ENCODE measurements at regions not wholly inside any gene's neighbourhood (a gene's known extent, or its start where the extent isn't known, plus 50 kb on each side); places are given as distances from the start of the nearest gene placed in this dataset.
"Not testable (repeated sequence)": the region's sequence is repeated elsewhere in the genome, so short reads cannot be mapped to it uniquely, and the experiment has no call there.

DNA sequence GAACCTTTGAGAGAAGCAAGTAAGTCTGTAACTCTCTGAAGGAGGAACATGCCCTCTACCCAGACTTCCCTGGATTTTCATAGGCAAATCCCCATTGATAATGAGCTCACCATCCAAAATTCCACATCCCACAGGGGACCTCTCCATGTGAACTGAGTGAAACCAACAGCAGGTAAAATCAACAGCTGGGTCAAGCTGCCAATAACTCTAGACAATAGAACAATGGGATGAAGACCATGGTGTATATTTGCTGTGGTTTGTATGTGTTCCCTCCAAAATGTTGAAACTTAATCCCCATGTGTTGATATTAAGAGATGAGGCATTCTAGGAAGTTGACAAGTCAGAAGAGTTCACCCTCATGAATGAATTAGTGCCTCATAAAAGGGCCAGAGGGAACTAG, 110.2 kb upstream of the MYO10 start:
- Mint-ChIP-seq H3K27me3 (ENCODE audit: low read depth) (no peaks in the 10 kb centered on the region), H3K4me3 (no peak overlapping the region), H3K4me1 (ENCODE audit: low read depth) (no peaks in the 10 kb centered on the region), H3K36me3 (ENCODE audit: low read depth) (no peaks in the 10 kb centered on the region), H3K9me3 (ENCODE audit: insufficient read depth) (no peaks in the 10 kb centered on the region), H3K27ac (no peak overlapping the region)
- CTCF ChIA-PET = no interaction called here
- DNase-seq (no peak), ATAC-seq (no peak)
- POLR2A ChIA-PET = interaction anchor here (0.7 kb wide), 1 partner anchor 30 kb away, joined by 5 read pairs; no protein-coding TSS in a partner anchor

DNA sequence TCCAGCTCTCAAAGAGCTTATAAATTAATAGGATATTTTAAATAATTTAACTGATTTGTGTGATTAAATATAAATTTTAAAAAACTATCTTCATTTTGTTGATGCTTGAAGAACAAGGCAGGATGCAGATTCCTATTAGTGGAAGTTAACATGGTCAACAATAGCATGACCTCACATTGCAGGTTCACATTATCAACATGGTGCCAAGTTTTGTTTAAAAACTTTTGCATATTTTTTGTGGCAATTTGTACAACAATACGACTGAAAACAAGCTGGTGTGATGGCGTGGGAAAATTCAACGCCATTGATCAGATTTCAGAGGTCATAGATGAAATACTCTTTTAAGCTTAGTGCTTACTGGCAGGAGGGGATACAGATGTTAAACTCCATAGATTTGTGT, 114.1 kb upstream of the MYO10 start:
- Mint-ChIP-seq H3K36me3 (ENCODE audit: low read depth) (no peaks in the 10 kb centered on the region), H3K4me1 (ENCODE audit: low read depth) (no peaks in the 10 kb centered on the region), H3K27ac (no peak overlapping the region), H3K9me3 (ENCODE audit: insufficient read depth) (no peaks in the 10 kb centered on the region), H3K27me3 (ENCODE audit: low read depth) (no peaks in the 10 kb centered on the region), H3K4me3 (no peak overlapping the region)
- DNase-seq (no peak), ATAC-seq (no peak)
- ChIA-PET CTCF (no interaction called here), POLR2A (no interaction called here)

DNA sequence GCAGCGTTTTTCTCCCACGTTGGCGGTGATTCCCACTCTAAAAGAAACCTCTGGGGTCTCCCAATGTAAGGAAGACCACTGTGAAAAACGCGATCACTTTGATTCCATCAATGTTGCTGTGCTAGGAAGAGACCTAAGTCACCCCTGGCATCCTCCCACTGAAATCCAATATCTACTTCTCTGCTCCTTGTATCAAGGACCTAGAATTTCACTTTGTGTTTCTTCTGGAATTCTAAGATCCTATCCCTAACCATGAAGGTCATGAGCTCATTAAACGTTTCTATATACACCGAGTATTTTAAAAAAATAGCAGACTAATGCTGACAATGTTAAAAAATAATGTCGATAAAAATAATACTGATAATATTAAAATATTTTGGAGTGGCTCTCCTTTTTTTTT, 118.8 kb upstream of the MYO10 start:
- H3K27ac Mint-ChIP-seq = no peak overlapping the region
- CTCF ChIA-PET = no interaction called here
- POLR2A ChIA-PET = no interaction called here

GRCh38 chr5:17056141-17056631, 120.1 kb upstream of the MYO10 start:
- Mint-ChIP-seq H3K4me1 (ENCODE audit: low read depth) (no peaks in the 10 kb centered on the region), H3K36me3 (ENCODE audit: low read depth) (no peaks in the 10 kb centered on the region), H3K4me3 (no peak overlapping the region), H3K27ac (no peak overlapping the region), H3K27me3 (ENCODE audit: low read depth) (no peaks in the 10 kb centered on the region), H3K9me3 (ENCODE audit: insufficient read depth) (no peaks in the 10 kb centered on the region)
- DNase-seq (no peak), ATAC-seq (no peak)
- ChIA-PET CTCF (no interaction called here), POLR2A (no interaction called here)

More for the DNA sequence above, 118.8 kb upstream of the MYO10 start:
- no peak for DNase-seq
- ATAC-seq = no peak
- H3K4me1 Mint-ChIP-seq (ENCODE audit: low read depth) = no peaks in the 10 kb centered on the region
- H3K27me3 Mint-ChIP-seq (ENCODE audit: low read depth) = no peaks in the 10 kb centered on the region
- H3K9me3 Mint-ChIP-seq (ENCODE audit: insufficient read depth) = no peaks in the 10 kb centered on the region
- no peak overlapping the region for H3K4me3 Mint-ChIP-seq
- no peaks in the 10 kb centered on the region for H3K36me3 Mint-ChIP-seq (ENCODE audit: low read depth)

GRCh38 chr5:17058438-17058837, 122.3 kb upstream of the MYO10 start:
- Mint-ChIP-seq H3K9me3 (ENCODE audit: insufficient read depth) (no peaks in the 10 kb centered on the region), H3K4me1 (ENCODE audit: low read depth) (no peaks in the 10 kb centered on the region), H3K27ac (no peak overlapping the region), H3K36me3 (ENCODE audit: low read depth) (no peaks in the 10 kb centered on the region), H3K4me3 (no peak overlapping the region), H3K27me3 (ENCODE audit: low read depth) (no peaks in the 10 kb centered on the region)
- POLR2A ChIA-PET = no interaction called here
- DNase-seq (no peak), ATAC-seq (no peak)
- CTCF ChIA-PET = no interaction called here

- ChIA-PET CTCF (no interaction called here), POLR2A (no interaction called here)
- ATAC-seq (no peak), DNase-seq (no peak)
- Mint-ChIP-seq H3K27me3 (ENCODE audit: low read depth) (no peaks in the 10 kb centered on the region), H3K4me3 (no peak overlapping the region), H3K9me3 (ENCODE audit: insufficient read depth) (no peaks in the 10 kb centered on the region), H3K4me1 (ENCODE audit: low read depth) (no peaks in the 10 kb centered on the region), H3K27ac (no peak overlapping the region), H3K36me3 (ENCODE audit: low read depth) (no peaks in the 10 kb centered on the region)
These were observed 125.9 kb upstream of the MYO10 start for GRCh38 chr5:17061973-17062470.

DNA sequence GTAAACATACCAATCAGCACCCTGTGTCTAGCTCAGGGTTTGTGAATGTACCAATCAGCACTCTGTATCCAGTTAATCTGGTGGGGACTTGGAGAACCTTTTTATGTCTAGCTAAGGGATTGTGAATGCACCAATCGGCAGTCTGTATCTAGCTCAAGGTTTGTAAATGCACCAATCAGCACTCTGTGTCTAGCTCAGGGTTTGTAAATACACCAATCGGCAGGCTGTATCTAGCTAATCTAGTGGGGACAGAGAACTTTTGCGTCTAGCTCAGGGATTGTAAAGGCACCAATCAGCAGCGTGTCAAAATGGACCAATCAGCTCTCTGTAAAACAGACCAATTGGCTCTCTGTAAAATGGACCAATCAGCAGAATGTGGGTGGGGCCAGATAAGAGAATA, 126.7 kb upstream of the MYO10 start:
- ATAC-seq; DNase-seq; CTCF ChIA-PET; H3K27me3 Mint-ChIP-seq (ENCODE audit: low read depth); H3K9me3 Mint-ChIP-seq (ENCODE audit: insufficient read depth); H3K4me1 Mint-ChIP-seq (ENCODE audit: low read depth); H3K4me3 Mint-ChIP-seq; H3K27ac Mint-ChIP-seq; POLR2A ChIA-PET; H3K36me3 Mint-ChIP-seq (ENCODE audit: low read depth): not testable (repeated sequence)

DNA sequence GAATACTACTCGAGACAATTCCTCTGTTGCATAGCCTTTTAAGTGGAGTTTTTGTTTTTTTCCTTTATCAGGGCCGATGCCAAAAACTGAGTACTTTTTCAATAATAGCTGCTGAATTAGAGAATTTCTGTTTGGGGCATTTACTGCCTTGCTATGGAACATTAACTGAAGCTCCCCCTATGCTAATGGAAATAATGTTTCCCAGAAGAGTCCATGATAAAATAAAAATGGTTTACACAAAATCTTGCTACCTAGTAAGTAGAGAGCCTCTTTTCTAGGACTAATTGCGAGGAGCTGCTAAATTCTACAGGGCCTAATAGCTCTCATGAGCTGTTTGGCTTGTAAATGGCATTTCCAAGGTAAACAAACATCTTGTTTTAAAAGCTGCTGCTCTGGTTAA, 128.2 kb upstream of the MYO10 start:
- no peak overlapping the region for H3K4me3 Mint-ChIP-seq
- ATAC-seq = no peak
- H3K27ac Mint-ChIP-seq = no peak overlapping the region
- no peak for DNase-seq
- no peaks in the 10 kb centered on the region for H3K36me3 Mint-ChIP-seq (ENCODE audit: low read depth)
- ChIA-PET CTCF (no interaction called here), POLR2A (no interaction called here)
- H3K9me3 Mint-ChIP-seq (ENCODE audit: insufficient read depth) = no peaks in the 10 kb centered on the region
- no peaks in the 10 kb centered on the region for H3K27me3 Mint-ChIP-seq (ENCODE audit: low read depth)
- H3K4me1 Mint-ChIP-seq (ENCODE audit: low read depth) = no peaks in the 10 kb centered on the region

GRCh38 chr5:17065458-17065857, 129.4 kb upstream of the MYO10 start:
- no peak overlapping the region for H3K27ac Mint-ChIP-seq
- no peaks in the 10 kb centered on the region for H3K36me3 Mint-ChIP-seq (ENCODE audit: low read depth)
- H3K4me1 Mint-ChIP-seq (ENCODE audit: low read depth) = no peaks in the 10 kb centered on the region
- no peak for DNase-seq
- H3K4me3 Mint-ChIP-seq = no peak overlapping the region
- CTCF ChIA-PET = no interaction called here
- H3K27me3 Mint-ChIP-seq (ENCODE audit: low read depth) = no peaks in the 10 kb centered on the region
- ATAC-seq = no peak
- H3K9me3 Mint-ChIP-seq (ENCODE audit: insufficient read depth) = no peaks in the 10 kb centered on the region
- POLR2A ChIA-PET = no interaction called here

- DNase-seq; ATAC-seq; POLR2A ChIA-PET; H3K36me3 Mint-ChIP-seq (ENCODE audit: low read depth); H3K27ac Mint-ChIP-seq; CTCF ChIA-PET; H3K9me3 Mint-ChIP-seq (ENCODE audit: insufficient read depth); H3K4me3 Mint-ChIP-seq; H3K4me1 Mint-ChIP-seq (ENCODE audit: low read depth); H3K27me3 Mint-ChIP-seq (ENCODE audit: low read depth): not testable (repeated sequence)
These were observed 129.9 kb upstream of the MYO10 start for GRCh38 chr5:17066026-17066425.

- Mint-ChIP-seq H3K4me1 (ENCODE audit: low read depth) (no peaks in the 10 kb centered on the region), H3K4me3 (no peak overlapping the region), H3K27ac (no peak overlapping the region), H3K36me3 (ENCODE audit: low read depth) (no peaks in the 10 kb centered on the region), H3K9me3 (ENCODE audit: insufficient read depth) (no peaks in the 10 kb centered on the region), H3K27me3 (ENCODE audit: low read depth) (no peaks in the 10 kb centered on the region)
- ChIA-PET CTCF (no interaction called here), POLR2A (no interaction called here)
- DNase-seq = no peak
- no peak for ATAC-seq
These were observed 131.7 kb upstream of the MYO10 start for GRCh38 chr5:17067657-17068392.

DNA sequence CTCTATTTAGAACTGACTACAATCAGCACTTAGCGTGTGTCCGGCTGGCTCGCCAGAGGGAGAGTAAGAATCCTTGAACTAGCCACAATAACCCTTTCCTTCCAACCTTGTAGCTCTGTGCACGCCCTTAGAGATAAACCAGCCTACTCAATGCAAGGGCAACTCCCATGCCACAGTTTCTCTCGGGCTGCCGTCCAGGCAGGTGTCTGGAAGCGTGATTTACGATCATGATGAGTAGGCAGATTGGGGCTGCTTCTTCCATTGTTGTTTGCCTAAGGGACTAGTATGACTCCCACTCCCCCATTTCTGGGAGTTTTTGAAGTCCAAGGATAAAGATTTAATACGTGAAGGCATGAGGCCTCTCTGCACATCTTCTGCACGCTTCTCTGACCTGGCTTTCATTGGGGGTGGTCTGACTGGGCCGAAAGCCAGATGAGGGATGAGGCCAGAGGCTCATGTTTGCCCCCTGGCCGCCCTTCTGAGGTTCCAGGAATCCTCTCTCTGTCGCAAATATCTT, 134.0 kb upstream of the MYO10 start:
- no peak for ATAC-seq
- H3K9me3 Mint-ChIP-seq (ENCODE audit: insufficient read depth) = no peaks in the 10 kb centered on the region
- H3K4me3 Mint-ChIP-seq = no peak overlapping the region
- POLR2A ChIA-PET = no interaction called here
- CTCF ChIA-PET = no interaction called here
- H3K27me3 Mint-ChIP-seq (ENCODE audit: low read depth) = no peaks in the 10 kb centered on the region
- no peak for DNase-seq
- H3K4me1 Mint-ChIP-seq (ENCODE audit: low read depth) = no peaks in the 10 kb centered on the region
- H3K36me3 Mint-ChIP-seq (ENCODE audit: low read depth) = no peaks in the 10 kb centered on the region
- no peak overlapping the region for H3K27ac Mint-ChIP-seq

- CTCF ChIA-PET = no interaction called here
- no peaks in the 10 kb centered on the region for H3K4me1 Mint-ChIP-seq (ENCODE audit: low read depth)
- H3K9me3 Mint-ChIP-seq (ENCODE audit: insufficient read depth) = no peaks in the 10 kb centered on the region
- H3K27ac Mint-ChIP-seq = no peak overlapping the region
- H3K27me3 Mint-ChIP-seq (ENCODE audit: low read depth) = no peaks in the 10 kb centered on the region
- no peak overlapping the region for H3K4me3 Mint-ChIP-seq
- ATAC-seq (no peak), DNase-seq (no peak)
- no peaks in the 10 kb centered on the region for H3K36me3 Mint-ChIP-seq (ENCODE audit: low read depth)
- POLR2A ChIA-PET = no interaction called here
These were observed 134.6 kb upstream of the MYO10 start for GRCh38 chr5:17070647-17071046.

Data from activated CD8-positive, alpha-beta T cell treated with anti-CD3 and anti-CD28 coated beads, Interleukin-2, amount 10 ng/mL, durations not matched to agents 7 days and 5 days (primary cell).